Mesendoderm (in vitro differentiated cells): ENCODE measurements at regions not wholly inside any gene's neighbourhood (a gene's known extent, or its start where the extent isn't known, plus 50 kb on each side); places are given as distances from the start of the nearest gene placed in this dataset.

Source experiments
- DNase-seq: peaks from one replicate; pipeline ENCODE4 v3.0.0; 2013
- H2AK5ac ChIP-seq: 2 replicates; pipeline ENCODE4 v1.6.1; 2013; ENCODE audit warnings: low read length, inconsistent platforms
- H2BK120ac ChIP-seq: 2 replicates; pipeline ENCODE4 v1.6.1; 2013; ENCODE audit warnings: low read depth, mild to moderate bottlenecking, low read length, moderate library complexity, mixed read lengths
- H2BK15ac ChIP-seq: replicated peaks from 2 replicates; pipeline ENCODE4 v1.6.1; 2013; ENCODE audit warnings: low read depth, mild to moderate bottlenecking, moderate library complexity
- H2BK5ac ChIP-seq: 2 replicates; pipeline ENCODE4 v1.6.1; 2013; ENCODE audit warnings: low read length, inconsistent platforms
- H3K18ac ChIP-seq: 2 replicates; pipeline ENCODE4 v1.6.1; 2013; ENCODE audit warnings: mild to moderate bottlenecking, low read length, mixed read lengths
- H3K23ac ChIP-seq: one replicate; pipeline ENCODE4 v1.6.1; 2013; ENCODE audit warnings: low read length
- H3K27ac ChIP-seq: 2 replicates; pipeline ENCODE4 v1.5.1; 2013; ENCODE audit warnings: low read depth, mild to moderate bottlenecking, inconsistent platforms, low read length, moderate library complexity
- H3K27me3 ChIP-seq: 2 replicates; pipeline ENCODE4 v1.6.1; 2013; ENCODE audit warnings: low read length, control low read depth, mild to moderate bottlenecking, inconsistent platforms; ENCODE audit not compliant: insufficient read depth, poor library complexity
- H3K36me3 ChIP-seq: 2 replicates; pipeline ENCODE4 v1.6.1; 2013; ENCODE audit warnings: low read length, inconsistent platforms; ENCODE audit not compliant: control insufficient read depth, insufficient read depth
- H3K4ac ChIP-seq: one replicate; pipeline ENCODE4 v1.6.1; 2013; ENCODE audit warnings: low read depth, mild to moderate bottlenecking, low read length, moderate library complexity
- H3K4me1 ChIP-seq: 2 replicates; pipeline ENCODE4 v1.6.1; 2013; ENCODE audit warnings: low read depth, low read length, inconsistent platforms; ENCODE audit not compliant: control insufficient read depth
- H3K4me2 ChIP-seq: 2 replicates; pipeline ENCODE4 v1.6.1; 2013; ENCODE audit warnings: low read length
- H3K4me3 ChIP-seq: 2 replicates; pipeline ENCODE4 v1.5.1; 2013; ENCODE audit warnings: mild to moderate bottlenecking, low read length
- H3K56ac ChIP-seq: one replicate; pipeline ENCODE4 v1.6.1; 2013; ENCODE audit warnings: low read length
- H3K79me1 ChIP-seq: 2 replicates; pipeline ENCODE4 v1.6.1; 2013; ENCODE audit warnings: low read length, inconsistent platforms
- H3K79me2 ChIP-seq: 2 replicates; pipeline ENCODE4 v1.6.1; 2013; ENCODE audit warnings: mild to moderate bottlenecking, low read length; ENCODE audit not compliant: control insufficient read depth, insufficient read depth
- H3K9ac ChIP-seq: 2 replicates; pipeline ENCODE4 v1.6.1; 2013; ENCODE audit warnings: low read length, inconsistent platforms
- H4K5ac ChIP-seq: one replicate; pipeline ENCODE4 v1.6.1; 2013; ENCODE audit warnings: low read length
- H4K8ac ChIP-seq: one replicate; pipeline ENCODE4 v1.6.1; 2013; ENCODE audit warnings: low read depth, mild to moderate bottlenecking, control low read depth, low read length, moderate library complexity
- WGBS: extraction: QIAGEN DNeasy Blood & Tissue Kit; methylation state at CpG from one replicate; pipeline ENCODE4 v1.1.7; 2013; ENCODE audit warnings: low lambda C conversion rate, missing lambda C conversion rate; ENCODE audit not compliant: insufficient coverage; ENCODE audit errors: extremely low coverage; 5-methylcytosine and 5-hydroxymethylcytosine counted together

DNA sequence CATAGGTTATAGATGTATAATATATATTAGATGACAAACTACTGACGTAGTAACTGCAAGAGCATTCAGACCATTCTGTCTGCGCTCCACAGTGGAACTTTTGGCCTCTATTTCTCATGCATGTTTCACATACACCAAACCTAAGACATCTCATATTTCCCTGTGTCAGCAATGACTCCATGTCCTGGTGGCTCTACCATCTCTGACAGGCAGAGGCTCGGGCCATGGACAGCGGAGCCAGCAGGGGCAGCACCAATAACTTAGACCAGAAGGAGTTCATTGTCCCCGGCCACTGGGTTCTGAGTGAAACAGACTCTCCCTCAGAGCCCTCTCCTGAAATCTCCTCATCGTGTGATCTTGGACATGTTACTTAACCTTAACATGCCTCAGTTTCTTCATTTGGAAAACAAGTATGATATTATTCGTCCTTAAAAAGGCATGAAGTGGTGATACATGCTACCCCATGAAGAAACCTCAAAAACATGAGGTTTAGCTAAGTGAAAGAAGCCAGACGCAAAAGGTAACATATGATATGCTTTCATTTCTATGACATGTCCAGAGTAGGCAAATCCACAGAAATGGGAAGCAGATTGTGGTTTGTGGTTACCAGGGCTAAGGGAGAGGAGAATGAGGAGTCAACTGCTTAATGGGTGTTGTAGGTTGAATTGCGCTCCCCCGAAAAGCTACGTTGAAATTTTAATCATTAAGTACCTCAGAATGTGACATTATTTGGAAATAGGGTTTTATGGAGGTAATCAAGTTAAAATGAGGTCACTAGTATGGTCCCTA is 564.0 kb upstream of the JARID2 start:
- no peak overlapping the region for H4K8ac ChIP-seq
- H3K4me2 ChIP-seq, result no peak overlapping the region
- H2BK5ac ChIP-seq, result no peak overlapping the region
- no peaks in the 10 kb centered on the region for H3K36me3 ChIP-seq
- H3K4me3 ChIP-seq, result no peak overlapping the region
- H3K27ac ChIP-seq, result no peak overlapping the region
- H3K56ac ChIP-seq, result no peak overlapping the region
- H2BK120ac ChIP-seq, result no peak overlapping the region
- no peak overlapping the region for H3K4ac ChIP-seq
- no peak overlapping the region for H2BK15ac ChIP-seq
- H3K27me3 ChIP-seq, result no peaks in the 10 kb centered on the region
- H3K18ac ChIP-seq, result no peak overlapping the region
- no peaks in the 10 kb centered on the region for H3K79me1 ChIP-seq
- no peak overlapping the region for H4K5ac ChIP-seq
- no peak overlapping the region for H3K23ac ChIP-seq
- no peak overlapping the region for H3K9ac ChIP-seq
- H3K79me2 ChIP-seq, result no peaks in the 10 kb centered on the region
- peaks cover 2% of the 10 kb centered on the region for H3K4me1 ChIP-seq
- no peak for DNase-seq
- H2AK5ac ChIP-seq, result no peak overlapping the region
- no CpG with 5 or more reads among the region's 11 CpGs for WGBS

DNA sequence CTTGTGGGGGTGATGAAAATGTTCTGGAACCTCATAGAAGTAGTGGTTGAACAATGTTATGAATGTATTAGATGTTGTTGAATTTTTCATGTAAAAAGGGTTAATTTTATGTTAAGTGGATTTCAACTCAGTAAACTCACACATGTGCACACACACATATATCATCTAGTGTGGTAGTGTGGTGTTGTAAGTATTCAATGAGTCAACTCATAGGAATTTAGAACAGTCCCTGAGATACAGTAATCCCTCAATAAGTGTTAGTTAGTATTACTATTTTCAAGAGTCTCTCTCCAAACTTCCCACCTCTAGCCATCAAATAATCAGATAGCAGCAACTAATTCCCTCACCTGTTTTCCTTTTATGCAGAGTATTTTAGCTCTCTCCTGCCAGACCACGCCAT is 563.1 kb upstream of the JARID2 start:
- H2BK5ac ChIP-seq, result no peak overlapping the region
- no peak overlapping the region for H2BK120ac ChIP-seq
- peak; percentile 32 for DNase-seq
- no peaks in the 10 kb centered on the region for H3K79me1 ChIP-seq
- H3K4me2 ChIP-seq, result no peak overlapping the region
- no peak overlapping the region for H4K5ac ChIP-seq
- H3K27ac ChIP-seq, result no peak overlapping the region
- no peak overlapping the region for H3K18ac ChIP-seq
- H2AK5ac ChIP-seq, result no peak overlapping the region
- WGBS, result no CpG with 5 or more reads among the region's 1 CpG
- H2BK15ac ChIP-seq, result no peak overlapping the region
- H3K4me1 ChIP-seq, result peaks cover 2% of the 10 kb centered on the region
- H3K4ac ChIP-seq, result no peak overlapping the region
- no peak overlapping the region for H3K4me3 ChIP-seq
- H3K36me3 ChIP-seq, result no peaks in the 10 kb centered on the region
- H3K79me2 ChIP-seq, result no peaks in the 10 kb centered on the region
- H4K8ac ChIP-seq, result no peak overlapping the region
- H3K9ac ChIP-seq, result no peak overlapping the region
- no peaks in the 10 kb centered on the region for H3K27me3 ChIP-seq
- H3K56ac ChIP-seq, result no peak overlapping the region
- H3K23ac ChIP-seq, result no peak overlapping the region

DNA sequence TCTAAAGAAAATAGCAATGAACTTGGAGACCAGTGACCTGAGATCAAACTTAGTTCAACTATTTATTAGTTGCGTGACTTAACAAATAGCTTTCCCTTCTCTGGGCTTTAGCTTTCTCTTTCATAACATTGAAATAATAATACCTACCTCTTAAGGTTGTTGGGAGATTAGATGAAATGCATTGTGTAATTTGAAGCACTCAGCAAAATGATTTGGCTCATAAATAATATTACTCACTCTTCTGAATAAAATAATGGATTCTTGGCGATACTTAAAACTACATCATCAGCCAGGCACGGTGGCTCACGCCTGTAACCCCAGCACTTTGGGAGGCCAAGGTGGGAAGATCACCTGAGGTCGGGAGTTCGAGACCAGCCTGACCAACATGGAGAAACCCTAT is 556.2 kb upstream of the JARID2 start:
- no peak overlapping the region for H3K4me3 ChIP-seq
- H3K4ac ChIP-seq, result no peak overlapping the region
- no peaks in the 10 kb centered on the region for H3K79me1 ChIP-seq
- H4K8ac ChIP-seq, result no peak overlapping the region
- no peak overlapping the region for H3K23ac ChIP-seq
- no peak overlapping the region for H2BK5ac ChIP-seq
- no peak overlapping the region for H4K5ac ChIP-seq
- no peak overlapping the region for H2AK5ac ChIP-seq
- no peaks in the 10 kb centered on the region for H3K79me2 ChIP-seq
- H3K36me3 ChIP-seq, result no peaks in the 10 kb centered on the region
- H3K27ac ChIP-seq, result no peak overlapping the region
- no peak for DNase-seq
- no peaks in the 10 kb centered on the region for H3K27me3 ChIP-seq
- no peak overlapping the region for H3K4me2 ChIP-seq
- no peak overlapping the region for H3K9ac ChIP-seq
- no peak overlapping the region for H2BK120ac ChIP-seq
- H2BK15ac ChIP-seq, result no peak overlapping the region
- H3K4me1 ChIP-seq, result peaks cover 2% of the 10 kb centered on the region
- no CpG with 5 or more reads among the region's 6 CpGs for WGBS
- no peak overlapping the region for H3K18ac ChIP-seq
- H3K56ac ChIP-seq, result no peak overlapping the region

DNA sequence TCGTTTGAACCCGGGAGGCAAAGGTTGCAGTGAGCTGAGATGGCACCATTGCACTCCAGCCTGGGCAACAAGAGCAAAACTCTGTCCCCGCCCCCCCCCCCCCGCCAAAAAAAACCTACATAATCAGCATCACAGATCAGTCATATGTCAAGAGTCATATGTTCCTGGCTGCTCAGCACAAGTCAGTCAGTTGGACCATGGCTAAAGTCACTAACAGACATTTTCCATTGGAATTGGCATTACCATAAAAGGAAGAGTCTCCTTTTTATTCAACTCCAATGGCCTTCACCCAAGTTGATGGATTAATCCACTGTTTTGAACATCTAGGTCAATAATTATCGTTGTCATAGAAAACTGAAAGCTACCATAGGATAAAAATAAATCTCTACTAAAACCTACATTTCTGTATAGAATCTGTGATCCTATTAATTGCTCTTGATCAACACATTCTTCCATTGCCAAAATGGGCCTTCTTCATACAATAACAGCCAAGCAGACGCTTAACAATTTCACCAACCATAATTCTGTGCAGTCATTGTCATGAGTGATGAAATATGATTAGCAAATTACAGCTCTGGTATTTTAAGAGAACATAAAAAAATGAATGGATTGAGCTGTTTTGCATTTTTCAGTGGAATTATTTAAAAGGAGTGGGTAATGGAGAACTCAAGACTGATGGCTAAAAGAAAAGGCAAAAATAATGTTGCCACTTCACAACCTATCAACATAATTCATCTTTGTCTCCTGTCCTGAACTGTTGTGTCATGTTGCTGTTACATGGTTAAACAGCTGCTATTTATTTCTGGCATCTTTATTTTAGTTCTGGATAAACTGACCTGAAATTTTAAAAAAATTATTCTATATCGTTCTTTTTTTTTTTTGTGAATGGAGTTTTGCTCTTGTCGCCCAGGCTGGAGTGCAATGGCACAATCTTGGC is 555.5 kb upstream of the JARID2 start:
- Histone ChIP-seq H4K5ac (no peak overlapping the region), H3K79me2 (no peaks in the 10 kb centered on the region), H3K4me1 (peaks cover 2% of the 10 kb centered on the region), H2BK5ac (no peak overlapping the region), H3K56ac (no peak overlapping the region), H3K4ac (no peak overlapping the region), H3K27ac (no peak overlapping the region), H3K36me3 (no peaks in the 10 kb centered on the region), H2BK15ac (no peak overlapping the region), H3K9ac (no peak overlapping the region), H2BK120ac (no peak overlapping the region), H3K23ac (no peak overlapping the region), H4K8ac (no peak overlapping the region), H3K4me3 (no peak overlapping the region), H3K18ac (no peak overlapping the region), H3K27me3 (no peaks in the 10 kb centered on the region), H3K79me1 (no peaks in the 10 kb centered on the region), H3K4me2 (no peak overlapping the region), H2AK5ac (no peak overlapping the region)
- no CpG with 5 or more reads among the region's 8 CpGs for WGBS
- no peak for DNase-seq

DNA sequence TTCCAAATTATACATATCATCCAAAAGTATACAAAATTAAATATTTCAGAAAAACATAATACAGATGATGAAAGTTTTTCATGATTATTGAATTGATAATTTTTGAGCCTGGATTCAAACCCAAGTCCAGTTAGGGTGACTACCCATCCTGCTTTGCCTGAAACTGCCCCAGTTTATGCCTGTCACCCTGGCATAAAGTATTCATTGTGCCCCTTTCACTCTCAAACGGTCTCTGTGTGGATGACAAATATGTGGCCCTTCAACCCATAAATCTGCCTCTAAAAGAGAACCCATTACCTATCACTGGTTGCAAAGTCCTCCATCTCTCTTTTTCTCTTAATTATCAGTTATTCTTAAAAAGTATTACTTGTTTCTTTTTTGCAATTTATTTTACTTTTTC is 553.7 kb upstream of the JARID2 start:
- Histone ChIP-seq H3K4me1 (no peaks in the 10 kb centered on the region), H2AK5ac (no peak overlapping the region), H3K56ac (no peak overlapping the region), H2BK15ac (no peak overlapping the region), H4K5ac (no peak overlapping the region), H3K79me2 (no peaks in the 10 kb centered on the region), H3K27me3 (no peaks in the 10 kb centered on the region), H3K4me2 (no peak overlapping the region), H3K18ac (no peak overlapping the region), H3K79me1 (no peaks in the 10 kb centered on the region), H3K36me3 (no peaks in the 10 kb centered on the region), H3K27ac (no peak overlapping the region), H3K4me3 (no peak overlapping the region), H3K23ac (no peak overlapping the region), H3K9ac (no peak overlapping the region), H4K8ac (no peak overlapping the region), H2BK120ac (no peak overlapping the region), H2BK5ac (no peak overlapping the region), H3K4ac (no peak overlapping the region)
- no CpG with 5 or more reads among the region's 1 CpG for WGBS
- no peak for DNase-seq
